Rectal smooth muscle tissue (tissue), 1 donor: ENCODE measurements at regions not wholly inside any gene's neighbourhood (a gene's known extent, or its start where the extent isn't known, plus 50 kb on each side); places are given as distances from the start of the nearest gene placed in this dataset.

Source experiments
- H3K27ac ChIP-seq: one replicate; pipeline ENCODE4 v1.7.0; 2013; ENCODE audit warnings: low read depth, low read length, inconsistent platforms
- H3K27me3 ChIP-seq: one replicate; pipeline ENCODE4 v1.7.0; 2013; ENCODE audit warnings: low read length; ENCODE audit not compliant: control insufficient read depth, insufficient read depth
- H3K36me3 ChIP-seq: one replicate; pipeline ENCODE4 v1.7.0; 2013; ENCODE audit warnings: low read length; ENCODE audit not compliant: control insufficient read depth, insufficient read depth
- H3K4me1 ChIP-seq: one replicate; pipeline ENCODE4 v1.7.0; 2013; ENCODE audit warnings: low read length; ENCODE audit not compliant: control insufficient read depth, insufficient read depth
- H3K4me3 ChIP-seq: one replicate; pipeline ENCODE4 v1.7.0; 2013; ENCODE audit warnings: low read length
- H3K9ac ChIP-seq: one replicate; pipeline ENCODE4 v1.7.0; 2013; ENCODE audit warnings: low read length

GRCh38 chr5:138702166-138703077 lies 50.8 kb upstream of the CTNNA1 start:
- Histone ChIP-seq H3K27ac (no peak overlapping the region), H3K9ac (no peak overlapping the region), H3K27me3 (no peaks in the 10 kb centered on the region), H3K36me3 (no peaks in the 10 kb centered on the region), H3K4me3 (no peak overlapping the region), H3K4me1 (no peaks in the 10 kb centered on the region)

- Histone ChIP-seq H3K36me3 (no peaks in the 10 kb centered on the region), H3K9ac (no peak overlapping the region), H3K27ac (no peak overlapping the region), H3K27me3 (no peaks in the 10 kb centered on the region), H3K4me1 (no peaks in the 10 kb centered on the region), H3K4me3 (no peak overlapping the region)
Measured at GRCh38 chr5:138701678-138702077, 51.5 kb upstream of the CTNNA1 start.

GRCh38 chr5:138700581-138701362 lies 52.5 kb upstream of the CTNNA1 start:
- Histone ChIP-seq H3K36me3 (no peaks in the 10 kb centered on the region), H3K4me3 (no peak overlapping the region), H3K4me1 (no peaks in the 10 kb centered on the region), H3K9ac (no peak overlapping the region), H3K27me3 (no peaks in the 10 kb centered on the region), H3K27ac (no peak overlapping the region)

- no peaks in the 10 kb centered on the region for H3K4me1 ChIP-seq
- no peaks in the 10 kb centered on the region for H3K27me3 ChIP-seq
Measured at GRCh38 chr5:138699482-138699881, 53.7 kb upstream of the CTNNA1 start.

GRCh38 chr5:138698713-138699112 lies 54.5 kb upstream of the CTNNA1 start:
- H3K4me3 ChIP-seq = no peak overlapping the region
- H3K36me3 ChIP-seq = no peaks in the 10 kb centered on the region
- H3K4me1 ChIP-seq = no peaks in the 10 kb centered on the region
- H3K9ac ChIP-seq = no peak overlapping the region
- H3K27ac ChIP-seq = no peak overlapping the region
- H3K27me3 ChIP-seq = no peaks in the 10 kb centered on the region

More at GRCh38 chr5:138699482-138699881, 53.7 kb upstream of the CTNNA1 start:
- Histone ChIP-seq H3K9ac (no peak overlapping the region), H3K27ac (no peak overlapping the region), H3K4me3 (no peak overlapping the region), H3K36me3 (no peaks in the 10 kb centered on the region)

GRCh38 chr5:138697720-138698360 lies 55.4 kb upstream of the CTNNA1 start:
- Histone ChIP-seq H3K27me3 (no peaks in the 10 kb centered on the region), H3K9ac (no peak overlapping the region), H3K4me1 (no peaks in the 10 kb centered on the region), H3K27ac (no peak overlapping the region), H3K36me3 (no peaks in the 10 kb centered on the region), H3K4me3 (no peak overlapping the region)

- Histone ChIP-seq H3K4me1 (no peaks in the 10 kb centered on the region), H3K36me3 (no peaks in the 10 kb centered on the region)
Measured at GRCh38 chr5:138696501-138696900, 56.7 kb upstream of the CTNNA1 start.

GRCh38 chr5:138695781-138696180 lies 57.4 kb upstream of the CTNNA1 start:
- H3K9ac ChIP-seq = no peak overlapping the region
- no peak overlapping the region for H3K27ac ChIP-seq
- no peaks in the 10 kb centered on the region for H3K36me3 ChIP-seq
- no peaks in the 10 kb centered on the region for H3K4me1 ChIP-seq
- H3K27me3 ChIP-seq = no peaks in the 10 kb centered on the region
- no peak overlapping the region for H3K4me3 ChIP-seq

More at GRCh38 chr5:138696501-138696900, 56.7 kb upstream of the CTNNA1 start:
- Histone ChIP-seq H3K27ac (no peak overlapping the region), H3K9ac (no peak overlapping the region), H3K4me3 (no peak overlapping the region), H3K27me3 (no peaks in the 10 kb centered on the region)

- H3K36me3 ChIP-seq = no peaks in the 10 kb centered on the region
- no peaks in the 10 kb centered on the region for H3K27me3 ChIP-seq
- no peak overlapping the region for H3K4me3 ChIP-seq
- no peaks in the 10 kb centered on the region for H3K4me1 ChIP-seq
- H3K27ac ChIP-seq = no peak overlapping the region
- no peak overlapping the region for H3K9ac ChIP-seq
Measured at GRCh38 chr5:138694146-138694545, 59.1 kb upstream of the CTNNA1 start.

GRCh38 chr5:138692370-138692769 lies 60.9 kb upstream of the CTNNA1 start:
- Histone ChIP-seq H3K27me3 (no peaks in the 10 kb centered on the region), H3K4me3 (no peak overlapping the region), H3K36me3 (no peaks in the 10 kb centered on the region), H3K27ac (no peak overlapping the region), H3K4me1 (no peaks in the 10 kb centered on the region), H3K9ac (no peak overlapping the region)

- H3K27ac ChIP-seq = no peak overlapping the region
- no peak overlapping the region for H3K4me3 ChIP-seq
- no peaks in the 10 kb centered on the region for H3K4me1 ChIP-seq
- no peaks in the 10 kb centered on the region for H3K36me3 ChIP-seq
- H3K9ac ChIP-seq = no peak overlapping the region
- H3K27me3 ChIP-seq = no peaks in the 10 kb centered on the region
Measured at GRCh38 chr5:138686668-138687067, 66.6 kb upstream of the CTNNA1 start.

- Histone ChIP-seq H3K27me3 (no peaks in the 10 kb centered on the region), H3K36me3 (no peaks in the 10 kb centered on the region), H3K4me1 (no peaks in the 10 kb centered on the region), H3K4me3 (no peak overlapping the region), H3K27ac (no peak overlapping the region), H3K9ac (no peak overlapping the region)
Measured at GRCh38 chr5:138685193-138685745, 68.0 kb upstream of the CTNNA1 start.
